Smooth muscle cell (in vitro differentiated cells): ENCODE measurements at regions not wholly inside any gene's neighbourhood (a gene's known extent, or its start where the extent isn't known, plus 50 kb on each side); places are given as distances from the start of the nearest gene placed in this dataset.

Experiments used
- DNase-seq: peaks from one replicate; lab custom pipeline; 2025; ENCODE audit not compliant: unreplicated experiment; lab: John Stamatoyannopoulos, UW
- H2AFZ ChIP-seq: fragments of 200-600 bp; sonication (generic); 2 replicates; pipeline ENCODE4 v1.6.0; 2016; ENCODE audit warnings: antibody characterized with exemption, low read depth, mild to moderate bottlenecking
- H3F3A ChIP-seq: fragments of 200-600 bp; sonication (generic); 2 replicates; pipeline ENCODE4 v1.6.0; 2017; ENCODE audit warnings: antibody characterized with exemption, low read depth
- H3K27ac ChIP-seq: fragments of 200-600 bp; sonication (generic); 2 replicates; pipeline ENCODE4 v1.5.1; 2016; ENCODE audit warnings: low read depth, mild to moderate bottlenecking
- H3K27me3 ChIP-seq: fragments of 200-600 bp; sonication (generic); 2 replicates; pipeline ENCODE4 v1.6.1; 2016; ENCODE audit warnings: low read depth, mild to moderate bottlenecking
- H3K36me3 ChIP-seq: fragments of 200-600 bp; sonication (generic); 2 replicates; pipeline ENCODE4 v1.5.1; 2016; ENCODE audit warnings: low read depth
- H3K4me1 ChIP-seq: fragments of 200-600 bp; sonication (generic); 2 replicates; pipeline ENCODE4 v1.5.1; 2016; ENCODE audit warnings: low read depth
- H3K4me2 ChIP-seq: fragments of 200-600 bp; sonication (generic); 2 replicates; pipeline ENCODE4 v1.6.0; 2016; ENCODE audit warnings: mild to moderate bottlenecking
- H3K4me3 ChIP-seq: fragments of 200-600 bp; sonication (generic); 2 replicates; pipeline ENCODE4 v1.5.1; 2016; ENCODE audit warnings: mild to moderate bottlenecking
- H3K79me2 ChIP-seq: fragments of 200-600 bp; sonication (generic); 2 replicates; pipeline ENCODE4 v1.6.0; 2016; ENCODE audit warnings: low read depth, mild to moderate bottlenecking
- H3K9ac ChIP-seq: fragments of 200-600 bp; sonication (generic); 2 replicates; pipeline ENCODE4 v1.6.0; 2016; ENCODE audit warnings: low read depth
- H3K9me3 ChIP-seq: fragments of 200-600 bp; sonication (generic); replicated peaks from 2 replicates; pipeline ENCODE4 v1.5.1; 2016; ENCODE audit warnings: low read depth
- H4K20me1 ChIP-seq: fragments of 200-600 bp; sonication (generic); 2 replicates; pipeline ENCODE4 v1.6.0; 2016; ENCODE audit warnings: low read depth
- CTCF ChIP-seq: fragments of 200-600 bp; sonication (generic); IDR thresholded peaks from 2 replicates; pipeline ENCODE4 v1.5.1; 2017; ENCODE audit warnings: borderline replicate concordance, mild to moderate bottlenecking, antibody characterized with exemption; ENCODE audit not compliant: insufficient read depth, poor library complexity, severe bottlenecking
- WGBS: methylation state at CpG from one replicate; pipeline ENCODE4 v1.1.7; 2016; ENCODE audit warnings: low lambda C conversion rate; 5-methylcytosine and 5-hydroxymethylcytosine counted together

DNA sequence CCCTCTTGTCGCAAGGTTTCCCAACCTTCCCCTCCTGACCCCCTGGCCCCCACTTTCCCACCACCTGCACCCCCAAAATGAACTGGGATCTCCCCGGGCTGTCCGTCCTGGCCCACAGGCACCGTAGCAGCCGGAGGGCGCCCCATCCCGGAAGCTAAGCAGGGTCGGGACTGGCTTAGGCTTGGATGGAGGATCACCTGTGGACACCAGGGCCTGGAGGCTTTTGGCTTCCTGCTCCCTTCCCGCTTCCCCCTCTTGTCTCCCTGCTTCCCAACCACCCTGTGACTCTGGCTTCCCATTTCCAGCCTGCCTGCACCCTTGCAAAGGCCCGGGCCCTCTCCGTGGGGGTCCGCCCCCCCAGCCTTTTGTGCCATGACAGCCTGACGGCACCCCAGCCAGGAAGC lies 2291.3 kb downstream of the TP53TG3F start:
- Histone ChIP-seq H2AFZ (no peak overlapping the region), H3K4me1 (no peaks in the 10 kb centered on the region), H3K36me3 (no peaks in the 10 kb centered on the region), H3K9ac (no peak overlapping the region), H3F3A (no peaks in the 10 kb centered on the region), H3K27me3 (no peaks in the 10 kb centered on the region), H3K27ac (no peak overlapping the region), H3K4me2 (no peak overlapping the region), H4K20me1 (no peaks in the 10 kb centered on the region), H3K9me3 (no peaks in the 10 kb centered on the region), H3K4me3 (no peak overlapping the region), H3K79me2 (no peaks in the 10 kb centered on the region)
- no peak for TF ChIP-seq CTCF
- no peak for DNase-seq
- 91% methylated on average over 12 of the region's 13 CpGs for WGBS

GRCh38 chr16:35751191-35751941 lies 2292.0 kb downstream of the TP53TG3F start:
- Histone ChIP-seq H3K4me2 (no peak overlapping the region), H3F3A (no peaks in the 10 kb centered on the region), H3K79me2 (no peaks in the 10 kb centered on the region), H3K4me1 (no peaks in the 10 kb centered on the region), H4K20me1 (no peaks in the 10 kb centered on the region), H3K9ac (no peak overlapping the region), H3K9me3 (no peaks in the 10 kb centered on the region), H2AFZ (no peak overlapping the region), H3K36me3 (no peaks in the 10 kb centered on the region), H3K4me3 (no peak overlapping the region), H3K27me3 (no peaks in the 10 kb centered on the region), H3K27ac (no peak overlapping the region)
- TF ChIP-seq CTCF, result no peak
- DNase-seq, result no peak
- 92% methylated on average over 23 of the region's 24 CpGs for WGBS

GRCh38 chr16:35752012-35752772 lies 2292.8 kb downstream of the TP53TG3F start:
- Histone ChIP-seq H3K27ac (no peak overlapping the region), H2AFZ (no peak overlapping the region), H3K4me1 (no peaks in the 10 kb centered on the region), H3F3A (no peaks in the 10 kb centered on the region), H3K4me3 (no peak overlapping the region), H3K79me2 (no peaks in the 10 kb centered on the region), H3K9ac (no peak overlapping the region), H3K9me3 (no peaks in the 10 kb centered on the region), H3K27me3 (no peaks in the 10 kb centered on the region), H4K20me1 (no peaks in the 10 kb centered on the region), H3K4me2 (no peak overlapping the region), H3K36me3 (no peaks in the 10 kb centered on the region)
- 83% methylated on average over 18 of the region's 18 CpGs for WGBS
- TF ChIP-seq CTCF, result no peak
- DNase-seq, result no peak
